HCT116 (cell line): ENCODE measurements at regions not wholly inside any gene's neighbourhood (a gene's known extent, or its start where the extent isn't known, plus 50 kb on each side); places are given as distances from the start of the nearest gene placed in this dataset.

Experiments used
- ATAC-seq: fragments of 200-7000 bp; cut with Tn5 transposase; 2 replicates; pipeline ENCODE4 v1.9.1; 2020; ENCODE audit warnings: mild to moderate bottlenecking, moderate library complexity
- BruUV-seq: library from RNA; stranded (reverse); fragments of 400-500 nt; replicated peaks from 2 replicates; lab custom pipeline; 2021; lab: Mats Ljungman, UMichigan
- CTCF ChIA-PET: fragments of 300-600 bp; sonication (Branson Sonifier 250); formaldehyde crosslinking; loops from one replicate; lab custom pipeline; 2021; ENCODE audit warnings: antibody characterized with exemption; lab: Charles Lee
- POLR2A ChIA-PET: fragments of 300-600, 350-600 bp; sonication (Branson Sonifier 250); formaldehyde crosslinking; loops from one replicate; lab custom pipeline; 2021; ENCODE audit warnings: antibody characterized with exemption; lab: Charles Lee
- RAD21 ChIA-PET, 2 experiments: fragments of 300-600 bp; sonication (Branson Sonifier 250); formaldehyde crosslinking; loops; one replicate each; lab custom pipeline; 2023; ENCODE audit warnings: low total read pairs in 2 of 2; ENCODE audit not compliant: uncharacterized antibody in 2 of 2, unreplicated experiment in 2 of 2, low non-redundant PET in 1 of 2; lab: Charles Lee
- DNase-seq: peaks from one replicate; pipeline ENCODE4 v3.0.0-alpha.2; 2010; ENCODE audit warnings: low read depth, low spot score
- H2AFZ ChIP-seq: fragments of 200-600 bp; shearing (Covaris generic), sonication (generic); 2 replicates; pipeline ENCODE4 v1.6.1; 2017; ENCODE audit warnings: low read depth, mixed run types, mixed read lengths, antibody characterized with exemption, low read length; ENCODE audit not compliant: poor library complexity, severe bottlenecking
- H3K27ac ChIP-seq: 2 replicates; pipeline ENCODE4 v1.5.1; 2012; ENCODE audit warnings: low read depth, low read length
- H3K27me3 ChIP-seq: fragments of 200-600 bp; sonication (generic); 2 replicates; pipeline ENCODE4 v1.6.1; 2016; ENCODE audit warnings: mixed run types, low read length, mixed read lengths; ENCODE audit not compliant: insufficient read depth
- H3K36me3 ChIP-seq, 2 experiments: fragments of 200-500 bp in 1 of 2; fragments of 200-600 bp in 1 of 2; sonication (Bioruptor generic) in 1 of 2; sonication (generic) in 1 of 2; 2 replicates each; pipeline versions ENCODE4 v1.5.1 to v1.6.1; 2014 to 2016; ENCODE audit warnings: low read length in 2 of 2, inconsistent platforms in 1 of 2, mixed read lengths in 1 of 2, mixed run types in 1 of 2; ENCODE audit not compliant: insufficient read depth in 2 of 2, control insufficient read depth in 1 of 2
- H3K4me1 ChIP-seq, 2 experiments: fragments of 200-600 bp in 1 of 2; sonication (generic) in 1 of 2; 2 replicates each; pipeline versions ENCODE4 v1.5.1 to v1.6.1; 2012 to 2017; ENCODE audit warnings: low read length in 2 of 2, inconsistent platforms in 1 of 2, mild to moderate bottlenecking in 1 of 2, mixed read lengths in 1 of 2, mixed run types in 1 of 2, moderate library complexity in 1 of 2; ENCODE audit not compliant: insufficient read depth in 2 of 2, control insufficient read depth in 1 of 2
- H3K4me2 ChIP-seq: fragments of 200-600 bp; sonication (generic); 2 replicates; pipeline ENCODE4 v1.6.1; 2017; ENCODE audit warnings: mixed run types, low read length, mixed read lengths
- H3K4me3 ChIP-seq, 2 experiments: fragments of 200-600 bp in 1 of 2; sonication (generic) in 1 of 2; replicated peaks in 1 of 2; 2 replicates each; pipeline ENCODE4 v1.5.1; 2011 to 2016; ENCODE audit warnings: low read length in 2 of 2, control low read depth in 1 of 2, low read depth in 1 of 2, mild to moderate bottlenecking in 1 of 2, mixed read lengths in 1 of 2, mixed run types in 1 of 2
- H3K79me2 ChIP-seq: fragments of 200-600 bp; sonication (generic); 2 replicates; pipeline ENCODE4 v1.6.1; 2017; ENCODE audit warnings: mild to moderate bottlenecking, mixed run types, low read length, moderate library complexity, mixed read lengths; ENCODE audit not compliant: insufficient read depth
- H3K9ac ChIP-seq: fragments of 200-600 bp; sonication (generic); 2 replicates; pipeline ENCODE4 v1.6.1; 2016; ENCODE audit warnings: low read length, mixed read lengths
- H3K9me2 ChIP-seq: fragments of 200-600 bp; sonication (generic), shearing (Covaris generic); 2 replicates; pipeline ENCODE4 v1.6.1; 2017; ENCODE audit warnings: mixed run types, mild to moderate bottlenecking, moderate library complexity; ENCODE audit not compliant: insufficient read depth
- H3K9me3 ChIP-seq, 2 experiments: fragments of 200-500 bp in 1 of 2; fragments of 200-600 bp in 1 of 2; sonication (Bioruptor generic) in 1 of 2; sonication (generic) in 1 of 2; 2 replicates each; pipeline ENCODE4 v1.6.1; 2014 to 2017; ENCODE audit warnings: low read length in 2 of 2, mixed read lengths in 2 of 2, inconsistent platforms in 1 of 2, low read depth in 1 of 2, mild to moderate bottlenecking in 1 of 2, mixed run types in 1 of 2, moderate library complexity in 1 of 2; ENCODE audit not compliant: control insufficient read depth in 1 of 2, insufficient read depth in 1 of 2
- H4K20me1 ChIP-seq: fragments of 200-600 bp; sonication (generic), shearing (Covaris generic); 2 replicates; pipeline ENCODE4 v1.6.1; 2017; ENCODE audit warnings: mixed run types, mild to moderate bottlenecking, moderate library complexity; ENCODE audit not compliant: insufficient read depth
- EGR1 ChIP-seq: IDR thresholded peaks from 2 replicates; pipeline ENCODE4 v1.6.1; 2012; ENCODE audit warnings: low read depth
- EZH2 ChIP-seq: fragments of 200-600 bp; sonication (generic); IDR thresholded peaks from 2 replicates; pipeline ENCODE4 v1.6.1; 2017; ENCODE audit warnings: antibody characterized with exemption, mixed run types
- EZH2phosphoT487 ChIP-seq: fragments of 200-600 bp; IDR thresholded peaks from 2 replicates; pipeline ENCODE4 v1.6.1; 2018; ENCODE audit warnings: antibody characterized with exemption, borderline replicate concordance
- JUND ChIP-seq: IDR thresholded peaks from 2 replicates; pipeline ENCODE4 v1.6.1; 2012
- POLR2A ChIP-seq: IDR thresholded peaks from 2 replicates; pipeline ENCODE4 v1.7.0; 2011; ENCODE audit warnings: borderline replicate concordance; ENCODE audit not compliant: insufficient read depth, insufficient read length; ENCODE audit errors: extremely low read depth
- POLR2AphosphoS5 ChIP-seq: IDR thresholded peaks from 2 replicates; pipeline ENCODE4 v1.6.1; 2011; ENCODE audit warnings: mild to moderate bottlenecking, low read depth, low read length, moderate library complexity
- RAD21 ChIP-seq: IDR thresholded peaks from 2 replicates; pipeline ENCODE4 v1.6.1; 2012; ENCODE audit warnings: low read depth, mild to moderate bottlenecking
- SIN3A ChIP-seq: IDR thresholded peaks from 2 replicates; pipeline ENCODE4 v1.6.1; 2012; ENCODE audit warnings: low read depth
- SP1 ChIP-seq: IDR thresholded peaks from 2 replicates; pipeline ENCODE4 v1.6.1; 2012; ENCODE audit warnings: low read depth
- TCF7L2 ChIP-seq: IDR thresholded peaks from 2 replicates; pipeline ENCODE4 v1.7.0; 2011; ENCODE audit warnings: borderline replicate concordance, inconsistent platforms; ENCODE audit not compliant: insufficient read depth, insufficient read length; ENCODE audit errors: extremely low read depth
- YY1 ChIP-seq: IDR thresholded peaks from 2 replicates; pipeline ENCODE4 v1.6.1; 2011; ENCODE audit warnings: low read length, low read depth, moderate library complexity, mild to moderate bottlenecking; ENCODE audit not compliant: insufficient replicate concordance; ENCODE audit errors: extremely low read depth
- ZFX ChIP-seq: fragments of 450-650 bp; IDR thresholded peaks from 2 replicates; pipeline ENCODE4 v1.6.1; 2017
- intact Hi-C: fragments of 100-400 bp; cut with micrococcal nuclease; formaldehyde crosslinking; loops from 2 replicates; pipeline ENCODE4 v1.10.0; 2022
- TF ChIP-seq, protein P1 (sequence below), 3 experiments: fragments of 200-600 bp in 1 of 3; sonication (generic) in 1 of 3; IDR thresholded peaks in 2 of 3; conservative IDR thresholded peaks in 1 of 3; 2 replicates each; pipeline ENCODE4 v1.5.1; 2012 to 2017; ENCODE audit warnings: low read depth in 2 of 3, low read length in 2 of 3, antibody characterized with exemption in 1 of 3, borderline replicate concordance in 1 of 3, control low read depth in 1 of 3, mild to moderate bottlenecking in 1 of 3, mixed read lengths in 1 of 3, mixed run types in 1 of 3, moderate library complexity in 1 of 3; ENCODE audit not compliant: insufficient read depth in 1 of 3
- TF ChIP-seq, protein P2 (sequence below): IDR thresholded peaks from 2 replicates; pipeline ENCODE4 v1.6.1; 2012; ENCODE audit warnings: low read depth

DNA sequence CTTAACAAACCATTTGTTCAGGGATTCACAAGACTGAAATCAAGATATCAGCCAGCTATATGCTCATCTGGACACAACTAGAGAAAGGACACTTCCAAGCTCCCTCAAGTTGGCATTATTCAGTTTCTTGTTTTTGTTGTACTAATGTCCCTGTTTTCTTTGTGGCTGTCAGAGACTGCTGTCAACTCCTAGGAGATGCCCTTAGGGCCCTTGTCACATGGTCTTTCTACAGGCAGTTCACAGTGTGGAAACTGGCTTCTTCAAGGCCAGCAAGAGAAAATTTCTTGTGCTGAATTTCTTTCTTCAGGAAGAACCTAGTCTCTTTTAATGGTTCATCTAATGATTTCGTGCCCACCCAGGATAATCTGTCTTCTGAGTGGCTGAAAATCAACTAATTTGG is 677.2 kb upstream of the MAN1A1 start:
- intact Hi-C loops, result no loop called here
- BruUV-seq, result no TSS peak
- CTCF ChIA-PET, result no interaction called here

More for the DNA sequence above, 677.2 kb upstream of the MAN1A1 start:
- TF ChIP-seq EGR1, result no peak
- TF ChIP-seq, protein P1, sequence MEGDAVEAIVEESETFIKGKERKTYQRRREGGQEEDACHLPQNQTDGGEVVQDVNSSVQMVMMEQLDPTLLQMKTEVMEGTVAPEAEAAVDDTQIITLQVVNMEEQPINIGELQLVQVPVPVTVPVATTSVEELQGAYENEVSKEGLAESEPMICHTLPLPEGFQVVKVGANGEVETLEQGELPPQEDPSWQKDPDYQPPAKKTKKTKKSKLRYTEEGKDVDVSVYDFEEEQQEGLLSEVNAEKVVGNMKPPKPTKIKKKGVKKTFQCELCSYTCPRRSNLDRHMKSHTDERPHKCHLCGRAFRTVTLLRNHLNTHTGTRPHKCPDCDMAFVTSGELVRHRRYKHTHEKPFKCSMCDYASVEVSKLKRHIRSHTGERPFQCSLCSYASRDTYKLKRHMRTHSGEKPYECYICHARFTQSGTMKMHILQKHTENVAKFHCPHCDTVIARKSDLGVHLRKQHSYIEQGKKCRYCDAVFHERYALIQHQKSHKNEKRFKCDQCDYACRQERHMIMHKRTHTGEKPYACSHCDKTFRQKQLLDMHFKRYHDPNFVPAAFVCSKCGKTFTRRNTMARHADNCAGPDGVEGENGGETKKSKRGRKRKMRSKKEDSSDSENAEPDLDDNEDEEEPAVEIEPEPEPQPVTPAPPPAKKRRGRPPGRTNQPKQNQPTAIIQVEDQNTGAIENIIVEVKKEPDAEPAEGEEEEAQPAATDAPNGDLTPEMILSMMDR (IDR thresholded peaks at IDR 0.05 in 2 of 3, conservative IDR thresholded peaks at IDR 0.05 in 1 of 3; ENCODE audit: borderline replicate concordance in 1 of 3, insufficient read depth in 1 of 3, low read depth in 2 of 3, low read length in 2 of 3), result no peak
- TF ChIP-seq TCF7L2, result no peak
- TF ChIP-seq RAD21, result no peak
- no peak for TF ChIP-seq POLR2A
- TF ChIP-seq SIN3A, result no peak
- TF ChIP-seq YY1, result no peak
- TF ChIP-seq EZH2, result no peak
- TF ChIP-seq JUND, result no peak
- no peak for TF ChIP-seq POLR2AphosphoS5
- TF ChIP-seq EZH2phosphoT487, result no peak
- TF ChIP-seq, protein P2, sequence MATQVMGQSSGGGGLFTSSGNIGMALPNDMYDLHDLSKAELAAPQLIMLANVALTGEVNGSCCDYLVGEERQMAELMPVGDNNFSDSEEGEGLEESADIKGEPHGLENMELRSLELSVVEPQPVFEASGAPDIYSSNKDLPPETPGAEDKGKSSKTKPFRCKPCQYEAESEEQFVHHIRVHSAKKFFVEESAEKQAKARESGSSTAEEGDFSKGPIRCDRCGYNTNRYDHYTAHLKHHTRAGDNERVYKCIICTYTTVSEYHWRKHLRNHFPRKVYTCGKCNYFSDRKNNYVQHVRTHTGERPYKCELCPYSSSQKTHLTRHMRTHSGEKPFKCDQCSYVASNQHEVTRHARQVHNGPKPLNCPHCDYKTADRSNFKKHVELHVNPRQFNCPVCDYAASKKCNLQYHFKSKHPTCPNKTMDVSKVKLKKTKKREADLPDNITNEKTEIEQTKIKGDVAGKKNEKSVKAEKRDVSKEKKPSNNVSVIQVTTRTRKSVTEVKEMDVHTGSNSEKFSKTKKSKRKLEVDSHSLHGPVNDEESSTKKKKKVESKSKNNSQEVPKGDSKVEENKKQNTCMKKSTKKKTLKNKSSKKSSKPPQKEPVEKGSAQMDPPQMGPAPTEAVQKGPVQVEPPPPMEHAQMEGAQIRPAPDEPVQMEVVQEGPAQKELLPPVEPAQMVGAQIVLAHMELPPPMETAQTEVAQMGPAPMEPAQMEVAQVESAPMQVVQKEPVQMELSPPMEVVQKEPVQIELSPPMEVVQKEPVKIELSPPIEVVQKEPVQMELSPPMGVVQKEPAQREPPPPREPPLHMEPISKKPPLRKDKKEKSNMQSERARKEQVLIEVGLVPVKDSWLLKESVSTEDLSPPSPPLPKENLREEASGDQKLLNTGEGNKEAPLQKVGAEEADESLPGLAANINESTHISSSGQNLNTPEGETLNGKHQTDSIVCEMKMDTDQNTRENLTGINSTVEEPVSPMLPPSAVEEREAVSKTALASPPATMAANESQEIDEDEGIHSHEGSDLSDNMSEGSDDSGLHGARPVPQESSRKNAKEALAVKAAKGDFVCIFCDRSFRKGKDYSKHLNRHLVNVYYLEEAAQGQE, result no peak
- no peak for TF ChIP-seq ZFX
- TF ChIP-seq SP1, result no peak
- TF ChIP-seq, all 23 proteins: peak for 0
- no peak overlapping the region for H2AFZ ChIP-seq
- H3K4me3 ChIP-seq, result no peak overlapping the region
- ATAC-seq (no peak), DNase-seq (no peak)
- no peaks in the 10 kb centered on the region for H3K27me3 ChIP-seq
- H3K9ac ChIP-seq, result no peak overlapping the region
- no peaks in the 10 kb centered on the region for H4K20me1 ChIP-seq
- no peak overlapping the region for H3K27ac ChIP-seq
- H3K9me2 ChIP-seq, result no peaks in the 10 kb centered on the region
- POLR2A ChIA-PET, result no interaction called here
- H3K4me2 ChIP-seq, result no peak overlapping the region
- H3K4me1 ChIP-seq, result no peaks in the 10 kb centered on the region
- RAD21 ChIA-PET, result no interaction called here
- no peaks in the 10 kb centered on the region for H3K36me3 ChIP-seq
- H3K79me2 ChIP-seq, result no peaks in the 10 kb centered on the region
- H3K9me3 ChIP-seq, result no peaks in the 10 kb centered on the region
